GM21723 (cell line): ENCODE measurements at regions not wholly inside any gene's neighbourhood (a gene's known extent, or its start where the extent isn't known, plus 50 kb on each side); places are given as distances from the start of the nearest gene placed in this dataset.

ENCODE experiments used
- ATAC-seq: cut with Tn5 transposase; IDR thresholded peaks from one replicate; pipeline ENCODE4 v1.9.1; 2021; ENCODE audit warnings: mild to moderate bottlenecking, moderate library complexity; ENCODE audit not compliant: unreplicated experiment

DNA sequence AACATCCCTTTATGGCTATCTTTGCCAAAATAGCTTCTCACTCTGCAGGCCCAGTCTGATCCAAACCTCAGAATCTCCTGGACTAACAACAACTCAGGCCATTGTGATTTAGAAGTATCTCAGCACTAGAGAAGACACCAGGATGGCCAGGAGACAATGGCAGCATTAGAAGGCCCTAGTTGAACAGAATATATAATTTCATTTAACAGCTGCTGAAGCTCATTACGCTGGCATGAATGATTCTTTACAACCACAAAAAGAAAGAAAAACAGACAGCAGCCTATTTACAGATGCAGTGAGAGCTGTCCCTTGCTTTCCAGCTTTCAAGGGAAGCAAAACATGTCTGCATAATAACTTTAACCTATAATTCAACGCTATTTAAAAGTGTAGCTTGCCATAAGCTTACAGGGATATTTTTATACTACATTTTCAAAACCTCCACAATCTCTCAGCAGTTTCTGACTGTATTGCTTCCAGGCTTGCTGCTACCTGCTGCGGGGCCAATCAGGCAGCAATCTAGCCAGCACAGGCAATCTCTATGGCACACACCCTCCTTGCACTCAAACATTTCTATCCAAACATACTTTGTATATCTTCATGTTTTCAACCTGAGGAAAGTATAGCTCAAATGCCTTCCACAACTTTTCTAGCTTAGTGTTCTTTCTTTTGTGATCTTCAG, 107.3 kb downstream of the OGFRL1 start:
- ATAC-seq: no peak

DNA sequence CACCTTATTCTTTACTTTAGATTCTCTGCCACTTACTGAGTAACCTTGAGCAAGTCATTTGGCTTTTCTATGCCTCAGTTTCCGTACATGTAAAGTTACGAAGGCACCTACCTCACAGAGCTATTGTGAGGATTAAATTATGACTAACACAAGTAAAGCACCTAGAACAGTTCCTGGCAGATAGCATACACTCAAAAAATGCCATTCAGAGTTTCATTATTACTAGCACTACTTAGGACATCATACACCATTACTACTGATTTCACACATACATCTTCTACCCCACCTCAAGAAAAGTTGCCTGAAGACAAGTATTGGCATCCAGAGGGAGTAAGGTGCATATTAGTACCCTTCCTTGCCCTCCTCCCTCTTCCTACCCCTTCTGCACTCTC, 107.8 kb downstream of the OGFRL1 start:
- peak; percentile 82 for ATAC-seq

DNA sequence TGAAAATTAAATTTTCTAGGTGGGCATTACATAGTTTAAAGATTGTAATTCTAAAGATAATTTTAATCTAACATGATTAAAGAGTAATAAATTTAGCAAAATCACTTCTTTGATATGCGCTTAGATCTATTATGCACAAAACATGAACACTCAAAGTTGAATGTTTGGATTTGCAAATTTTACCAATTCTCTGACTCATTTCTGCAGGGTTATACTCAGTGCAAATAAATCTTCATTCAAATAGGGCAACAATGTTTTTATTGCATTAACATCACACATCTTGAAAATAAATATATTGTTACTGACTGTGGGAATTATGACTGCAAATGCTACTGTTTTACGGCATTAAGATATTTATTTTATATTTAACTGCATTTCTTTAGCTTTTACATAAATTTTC, 110.7 kb downstream of the OGFRL1 start:
- no peak for ATAC-seq

DNA sequence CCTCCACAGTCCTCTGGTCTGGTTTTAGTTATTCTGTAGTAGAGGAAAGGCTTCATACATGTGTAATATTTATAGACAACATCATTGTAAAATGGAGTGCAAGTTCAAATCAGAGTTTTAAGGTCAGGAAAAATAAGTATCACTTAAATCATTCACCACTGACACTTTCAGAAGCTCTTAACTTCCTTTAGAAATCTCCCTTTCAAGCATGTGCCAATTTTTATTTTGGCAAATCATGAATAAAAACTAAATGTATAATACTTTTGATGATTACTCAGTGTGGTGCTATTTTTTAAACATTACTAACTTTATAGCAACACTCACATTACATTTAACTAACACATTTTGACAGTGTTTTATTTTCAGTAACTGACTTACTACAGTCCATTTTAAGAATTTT, 112.2 kb downstream of the OGFRL1 start:
- ATAC-seq: no peak

DNA sequence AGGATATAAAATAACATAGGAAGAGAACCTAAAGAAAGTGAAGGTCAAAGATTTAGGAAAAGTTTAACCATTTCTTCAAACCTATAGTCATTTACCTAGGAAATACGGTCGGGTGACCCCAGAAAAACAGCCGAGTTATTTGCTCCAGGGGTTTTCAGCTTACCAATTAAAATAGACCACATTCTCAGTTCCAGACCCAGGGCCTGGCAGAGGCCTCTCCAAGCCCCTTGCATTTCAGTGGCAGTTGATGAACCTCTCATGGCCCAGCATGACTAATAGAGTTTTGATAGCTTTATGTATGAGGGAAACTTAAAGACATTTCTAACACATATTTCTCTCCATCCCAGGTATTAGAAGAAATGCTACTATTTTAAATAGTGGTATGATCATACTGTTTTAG, 113.5 kb downstream of the OGFRL1 start:
- no peak for ATAC-seq

DNA sequence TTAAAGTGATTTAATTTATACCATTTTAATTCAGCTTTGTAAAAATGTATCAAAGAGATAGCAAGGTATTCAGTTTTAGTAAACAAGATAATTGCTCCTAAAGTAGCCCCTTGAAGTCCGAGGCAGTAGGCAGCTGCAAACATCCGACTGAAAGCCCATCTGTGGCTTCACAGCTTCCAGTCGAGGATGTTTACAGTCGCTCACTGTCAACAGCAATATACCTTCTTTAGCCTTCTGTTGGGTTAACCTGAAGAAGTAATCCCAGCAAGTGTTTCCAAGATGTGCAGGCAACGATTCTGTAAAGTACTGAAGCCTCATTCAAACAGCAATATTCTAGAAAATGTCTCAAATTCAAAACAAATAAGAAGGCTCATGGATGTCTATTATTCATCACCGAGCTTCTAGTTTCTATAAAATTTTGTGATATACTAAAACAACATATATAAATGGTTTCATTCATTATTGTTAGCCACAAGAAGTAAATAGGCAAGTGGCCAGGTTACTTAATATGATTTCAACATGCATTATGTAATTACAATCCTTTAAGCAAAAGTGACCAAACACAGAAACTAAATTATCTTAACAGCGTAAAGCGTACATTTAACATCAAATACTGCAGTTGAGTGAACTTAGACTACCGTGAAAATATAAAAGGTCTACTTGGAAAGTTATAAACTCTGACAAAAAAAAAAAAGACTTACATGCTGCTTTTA, 115.0 kb downstream of the OGFRL1 start:
- no peak for ATAC-seq

DNA sequence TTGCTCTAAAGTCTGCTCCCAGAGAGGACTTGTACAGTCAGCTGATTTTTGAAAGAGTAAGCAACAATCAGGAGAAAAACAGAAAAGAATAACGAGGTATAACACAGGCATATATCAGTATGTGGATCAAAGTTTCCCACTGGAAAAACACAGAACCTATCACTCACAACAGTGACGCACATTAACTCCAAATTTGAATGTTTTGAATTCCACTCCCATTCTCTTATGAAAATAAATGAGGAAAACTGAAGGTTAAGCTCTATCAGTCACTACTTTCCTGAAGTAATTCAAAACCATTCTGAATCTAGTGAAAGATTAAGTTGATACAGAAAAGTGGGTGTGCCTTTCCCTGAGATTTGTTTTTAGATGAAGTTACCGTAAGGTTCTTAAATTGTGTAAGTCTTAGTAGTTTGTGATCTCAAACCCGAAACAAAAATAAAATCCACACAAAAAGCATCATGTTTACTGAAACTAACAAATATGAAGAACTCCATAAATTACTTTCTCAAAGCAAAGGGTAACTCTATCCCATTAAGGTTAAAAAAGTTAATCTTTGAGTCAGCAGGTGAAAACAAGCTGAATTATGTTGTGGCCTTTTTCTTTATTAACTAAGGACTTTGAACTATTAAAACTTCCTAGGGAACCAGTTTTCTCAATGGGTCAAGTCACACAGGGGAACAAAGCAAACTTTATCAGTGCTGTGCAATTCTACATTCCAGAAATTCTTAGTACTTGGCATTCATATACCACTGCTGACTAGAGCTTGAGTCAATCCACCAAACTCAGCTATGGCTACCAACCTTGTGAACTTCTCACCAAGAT, 115.7 kb downstream of the OGFRL1 start:
- ATAC-seq: no peak

DNA sequence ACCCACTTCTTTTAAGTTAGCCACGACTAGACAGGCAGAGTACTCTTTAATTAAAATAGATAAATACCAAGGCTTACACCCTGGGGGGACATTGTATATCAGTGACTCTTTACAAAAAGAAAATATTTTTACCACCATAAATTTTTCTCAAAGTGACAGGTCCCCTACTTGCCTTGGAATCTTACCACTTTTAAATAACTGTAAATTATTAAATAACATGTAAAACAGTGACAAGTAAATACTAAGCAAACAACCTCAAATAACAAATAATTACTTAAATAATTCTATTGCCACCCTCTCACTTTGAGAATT, 116.3 kb downstream of the OGFRL1 start:
- no peak for ATAC-seq

DNA sequence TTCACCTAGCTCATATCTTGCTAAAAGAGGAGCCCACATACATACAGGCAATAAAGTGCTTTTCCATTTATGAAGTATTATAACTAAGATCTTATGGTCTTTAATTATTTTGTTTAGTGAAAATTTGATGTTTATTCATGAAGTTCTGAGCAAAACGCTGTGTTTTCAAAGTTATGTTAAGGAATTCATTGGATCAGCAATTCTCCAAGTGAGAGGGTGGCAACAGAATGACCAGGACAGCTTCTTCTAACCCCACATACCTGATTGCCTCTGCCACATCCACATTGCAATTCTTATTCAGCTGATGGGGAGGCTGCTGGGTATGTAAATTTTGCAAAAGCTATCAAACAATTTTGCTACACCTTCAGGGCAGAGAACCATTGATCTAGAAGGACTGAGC, 116.8 kb downstream of the OGFRL1 start:
- ATAC-seq: no peak

DNA sequence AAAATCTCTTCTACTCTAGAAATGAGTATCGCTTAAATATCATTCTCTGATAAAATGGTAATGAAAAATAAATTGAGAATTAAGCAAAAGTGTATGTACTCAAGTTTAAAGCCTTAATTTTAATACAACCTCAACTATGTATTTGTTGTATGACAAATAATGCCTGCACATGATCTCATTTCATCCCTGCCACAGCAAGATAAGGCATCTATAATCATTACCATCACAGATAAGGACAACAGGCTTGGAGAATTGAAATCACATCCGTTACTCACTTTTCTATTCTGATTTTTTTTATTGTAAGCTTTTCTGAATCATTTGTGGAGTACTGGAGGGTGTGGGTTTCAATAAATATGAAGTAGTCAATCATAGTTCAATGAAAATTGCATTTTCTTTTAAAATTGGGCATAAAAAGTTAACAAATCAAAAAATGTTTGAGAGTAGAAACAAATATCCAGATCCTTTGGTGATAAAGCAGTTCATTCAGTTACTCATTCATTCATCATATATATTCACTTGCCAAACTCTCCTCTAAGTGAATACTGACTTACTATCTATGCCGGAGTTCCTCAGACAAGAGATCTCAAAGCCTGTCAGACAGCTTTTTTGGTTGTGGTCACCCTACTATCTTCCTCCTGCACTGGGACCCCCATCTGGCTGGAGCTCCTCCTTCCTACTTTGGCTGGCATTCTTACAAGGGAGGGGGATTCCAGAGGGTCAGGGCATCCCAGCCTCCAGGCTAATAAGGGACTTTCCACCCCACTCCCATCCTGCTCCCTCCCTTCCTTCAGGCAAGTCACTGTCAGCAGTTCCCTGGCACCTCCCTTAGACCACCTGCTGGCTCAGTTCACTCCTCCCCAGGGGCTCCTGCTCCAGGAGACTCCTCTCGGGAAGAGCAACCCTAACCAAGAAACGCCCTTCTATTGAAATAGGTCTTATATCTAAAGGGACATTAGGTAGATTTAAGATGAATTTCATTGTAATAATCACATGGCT, 118.6 kb downstream of the OGFRL1 start:
- no peak for ATAC-seq

DNA sequence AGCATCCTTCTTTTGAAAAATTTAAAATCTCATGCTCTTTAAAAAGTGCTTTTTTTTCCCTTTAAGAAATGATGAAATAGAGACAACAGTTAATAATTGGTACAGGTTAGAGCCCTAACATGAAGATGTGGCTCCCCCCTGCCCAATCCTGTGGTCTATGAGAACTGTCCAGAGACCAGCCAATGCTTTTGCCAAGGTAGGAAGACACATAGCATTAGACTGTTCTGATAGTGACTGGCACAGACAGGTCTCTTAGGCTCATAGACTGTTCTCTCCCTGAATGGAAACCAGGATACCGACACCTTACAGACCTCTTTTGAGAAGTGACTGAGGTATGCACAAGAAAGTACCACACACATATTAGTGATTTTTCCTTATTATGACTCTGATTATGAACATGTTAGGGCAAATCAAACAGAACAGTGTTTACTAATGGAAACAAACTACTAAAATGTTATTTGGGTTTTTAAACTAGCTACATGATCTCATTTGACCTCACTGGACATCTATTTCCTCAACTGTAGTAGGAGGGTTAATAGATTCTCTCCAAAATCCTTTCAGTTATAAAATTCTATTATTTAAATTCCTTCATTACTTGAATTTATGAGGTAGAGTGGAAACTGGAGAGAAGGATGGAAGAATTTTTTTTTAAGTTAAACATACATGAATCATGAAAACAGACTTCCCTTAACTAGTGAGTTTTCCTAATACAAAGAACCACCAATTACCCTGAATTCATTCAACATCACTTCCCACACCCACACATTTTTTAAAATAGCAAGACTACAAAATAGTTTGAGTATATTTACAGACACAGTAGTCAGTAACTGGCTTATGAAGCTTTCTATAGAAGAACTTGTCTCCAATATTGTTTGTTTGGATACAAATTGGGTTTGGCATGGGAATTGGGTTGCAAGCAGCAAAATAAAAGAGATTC, 120.4 kb downstream of the OGFRL1 start:
- ATAC-seq: no peak

DNA sequence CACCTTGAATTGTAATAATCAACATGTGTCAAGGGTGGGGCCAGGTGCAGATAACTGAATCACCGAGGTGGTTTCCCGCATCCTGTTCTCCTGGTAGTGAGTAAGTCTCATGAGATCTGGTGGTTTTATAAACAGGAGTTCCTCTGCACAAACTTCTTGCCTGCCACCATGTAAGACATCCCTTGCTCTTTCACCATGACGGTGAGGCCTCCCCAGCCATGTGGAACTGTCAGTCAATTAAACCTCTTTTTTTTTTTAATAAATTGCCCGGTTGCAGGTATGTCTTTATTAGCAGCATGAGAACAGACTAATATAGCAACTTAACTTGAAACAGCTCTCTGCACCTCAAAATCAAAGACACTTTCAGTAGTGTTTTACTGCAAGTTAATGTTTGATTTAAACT, 121.6 kb downstream of the OGFRL1 start:
- ATAC-seq: peak; percentile 61

DNA sequence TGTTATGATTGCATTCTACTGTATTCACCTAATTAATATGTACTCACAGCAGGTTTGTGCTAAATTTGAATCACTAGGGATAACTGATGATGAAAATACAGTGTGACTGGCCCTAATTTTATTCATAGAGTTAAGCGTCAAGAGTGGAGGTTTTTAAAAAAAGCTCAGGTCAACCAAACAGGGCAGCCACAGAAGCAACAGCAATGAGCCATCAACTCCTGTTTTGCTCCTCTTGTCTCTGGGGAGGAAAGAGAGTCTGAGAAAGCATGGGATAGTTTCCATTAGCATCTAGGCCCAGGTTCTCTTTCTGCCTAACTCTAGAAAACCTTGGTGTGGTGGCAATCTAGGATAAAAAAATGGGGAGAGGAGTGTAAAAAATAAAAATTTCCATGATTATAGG, 122.1 kb downstream of the OGFRL1 start:
- ATAC-seq: no peak

DNA sequence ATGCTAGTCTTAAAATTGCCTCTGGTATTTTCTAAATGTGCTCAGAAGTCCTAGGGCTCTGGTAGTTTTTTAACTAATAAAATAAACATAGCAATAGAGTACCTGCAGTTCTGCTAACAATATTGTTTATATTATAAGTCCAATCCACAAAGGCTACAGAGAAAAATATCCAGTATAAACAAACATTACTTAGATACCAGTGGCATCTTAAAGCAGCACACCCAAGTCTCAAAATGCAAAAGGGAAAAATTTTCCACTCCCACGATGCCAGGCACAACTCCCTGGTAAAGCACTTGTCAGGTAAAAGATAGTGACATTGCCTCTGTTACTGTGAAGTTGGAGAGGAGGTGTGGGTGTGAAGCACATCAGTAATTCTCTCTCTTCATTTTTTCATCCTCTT, 123.3 kb downstream of the OGFRL1 start:
- no peak for ATAC-seq

DNA sequence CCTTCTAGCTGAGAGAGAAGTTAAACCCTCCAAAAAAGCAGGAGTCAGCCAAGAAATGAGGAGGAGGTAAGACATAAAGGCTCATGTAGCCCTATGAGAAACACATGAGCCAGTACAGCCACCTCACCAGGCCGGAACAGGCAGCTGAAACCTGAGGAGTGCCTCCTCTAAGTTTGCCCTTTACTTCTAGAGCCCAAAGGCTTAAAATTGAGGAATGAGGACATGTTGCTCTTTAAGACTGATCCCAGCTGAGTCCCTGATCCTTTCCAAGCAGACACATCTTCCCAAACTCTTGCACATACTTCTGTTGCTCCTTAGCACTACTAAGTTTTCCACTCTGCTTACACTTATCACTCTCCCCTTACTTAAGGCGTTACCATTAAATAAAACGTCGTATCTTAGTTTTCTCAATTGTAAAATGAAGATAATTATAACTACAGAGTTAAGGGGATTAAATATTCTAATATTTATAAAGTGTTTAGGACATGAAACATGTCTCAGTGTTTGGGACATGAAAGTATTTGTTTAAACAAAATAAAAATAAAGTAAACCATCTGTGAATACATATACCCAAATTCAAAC, 124.0 kb downstream of the OGFRL1 start:
- ATAC-seq: no peak

DNA sequence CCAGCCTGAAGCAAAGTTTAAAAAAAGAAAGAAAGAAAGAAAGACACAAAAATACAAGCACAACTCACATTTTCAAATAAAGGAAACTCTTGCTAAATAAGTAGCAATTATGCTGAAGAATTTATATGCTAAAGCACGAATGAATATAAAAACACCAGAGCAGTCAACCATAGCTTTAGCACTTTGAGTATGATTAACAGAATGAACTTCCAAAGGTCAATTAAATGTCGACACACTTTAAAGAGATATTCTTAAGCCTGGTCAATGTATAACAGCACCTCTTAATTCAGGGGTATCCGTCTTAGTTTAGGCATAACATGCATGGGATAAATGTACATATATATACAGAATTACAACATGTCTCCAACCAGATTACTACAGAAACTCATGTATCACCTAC, 125.9 kb downstream of the OGFRL1 start:
- no peak for ATAC-seq

DNA sequence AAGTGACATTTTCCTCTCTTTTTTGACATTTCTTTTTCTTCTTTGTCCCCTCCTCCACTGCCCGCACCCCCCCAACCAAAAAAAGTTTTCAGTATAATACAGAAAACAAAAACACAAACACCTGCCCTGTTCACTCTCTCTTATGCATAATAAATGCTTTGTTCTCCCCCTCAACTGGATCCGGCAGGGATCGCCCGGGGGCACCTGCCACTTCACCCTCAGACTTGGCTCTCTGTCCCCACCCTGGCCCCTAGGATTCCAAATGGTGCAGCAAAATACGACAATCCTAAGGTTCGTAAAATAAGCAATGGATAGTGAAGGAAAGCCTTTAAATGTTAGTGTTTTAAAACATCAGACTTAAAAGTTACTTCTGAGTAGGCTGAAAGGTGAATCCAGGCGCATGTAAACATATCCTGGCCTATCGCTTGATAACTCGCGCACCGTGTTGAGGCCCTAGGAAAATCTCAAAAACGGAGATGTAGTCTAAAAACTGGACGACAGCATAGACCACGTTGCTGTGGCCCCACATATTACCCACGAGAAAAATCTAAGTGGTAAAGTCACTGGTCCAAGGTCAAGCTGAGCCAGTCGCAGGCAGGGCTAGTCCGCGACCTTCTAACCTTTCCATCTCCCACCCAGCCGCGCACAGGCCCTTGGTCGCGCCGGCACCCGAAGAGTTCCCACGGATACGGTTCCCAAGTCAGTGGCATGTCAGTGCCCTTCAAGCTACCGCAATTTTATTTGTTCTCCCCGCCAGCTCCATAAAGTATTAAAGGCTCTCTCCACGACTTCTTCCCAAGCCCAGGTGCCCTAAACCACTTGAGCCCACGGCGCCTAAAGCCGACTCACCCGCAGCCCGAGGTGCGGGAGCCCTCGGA, 130.8 kb downstream of the OGFRL1 start:
- no peak for ATAC-seq

DNA sequence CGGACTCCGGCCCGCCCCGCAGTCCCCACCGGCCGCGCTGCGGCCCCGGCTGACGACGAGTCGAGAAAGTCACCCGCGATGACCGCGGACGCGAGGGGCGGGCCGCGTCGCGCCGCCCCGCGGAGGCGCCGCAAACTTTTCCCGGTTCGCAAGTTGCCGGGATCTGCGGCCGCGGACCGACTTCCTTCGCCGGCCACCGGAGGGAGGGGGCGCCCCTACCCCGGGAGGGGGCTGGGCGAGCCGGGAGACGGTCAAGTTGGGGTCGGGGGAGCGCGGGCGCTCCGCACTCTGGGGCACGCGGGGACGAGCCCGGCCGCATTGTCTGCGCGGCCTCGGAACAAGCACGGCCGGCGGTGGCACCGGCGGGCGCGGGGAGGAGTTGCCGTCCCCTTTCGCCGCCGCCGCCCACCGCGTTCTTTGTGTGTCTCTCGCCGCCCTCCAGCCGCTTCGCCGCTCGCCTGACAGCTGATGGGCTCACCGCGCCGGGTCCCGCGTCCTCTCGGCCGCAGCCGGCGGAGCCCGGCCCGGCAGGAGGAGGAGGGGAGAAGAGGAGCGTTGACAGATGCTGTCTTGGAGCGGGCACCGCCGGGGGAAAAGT, 131.6 kb downstream of the OGFRL1 start:
- peak; percentile 45 for ATAC-seq
